Glutamatergic neuron (in vitro differentiated cells): ENCODE measurements at regions not wholly inside any gene's neighbourhood (a gene's known extent, or its start where the extent isn't known, plus 50 kb on each side); places are given as distances from the start of the nearest gene placed in this dataset.

Experiments used
- DNase-seq: peaks from one replicate; pipeline ENCODE4 v3.0.0; 2022
- H3K27ac Mint-ChIP-seq: one replicate; pipeline ENCODE4 v1.8.0; 2020; ENCODE audit warnings: mild to moderate bottlenecking, mixed read lengths, inconsistent platforms; ENCODE audit not compliant: unreplicated experiment
- H3K27me3 Mint-ChIP-seq: one replicate; pipeline ENCODE4 v1.8.0; 2020; ENCODE audit warnings: mild to moderate bottlenecking, moderate library complexity, mixed read lengths, inconsistent platforms; ENCODE audit not compliant: unreplicated experiment
- H3K36me3 Mint-ChIP-seq: one replicate; pipeline ENCODE4 v1.8.0; 2020; ENCODE audit warnings: mild to moderate bottlenecking, mixed read lengths, inconsistent platforms; ENCODE audit not compliant: unreplicated experiment
- H3K4me1 Mint-ChIP-seq: one replicate; pipeline ENCODE4 v1.8.0; 2020; ENCODE audit warnings: mild to moderate bottlenecking, low read depth, mixed read lengths, inconsistent platforms; ENCODE audit not compliant: unreplicated experiment
- H3K4me3 Mint-ChIP-seq: one replicate; pipeline ENCODE4 v1.8.0; 2020; ENCODE audit warnings: mild to moderate bottlenecking, mixed read lengths, inconsistent platforms; ENCODE audit not compliant: unreplicated experiment
- H3K9me3 Mint-ChIP-seq: one replicate; pipeline ENCODE4 v1.8.0; 2020; ENCODE audit warnings: mild to moderate bottlenecking, moderate library complexity, mixed read lengths, inconsistent platforms; ENCODE audit not compliant: unreplicated experiment
- TF ChIP-seq, protein P1 (sequence below): fragments of 200-600 bp; sonication (generic); IDR thresholded peaks from one replicate; pipeline ENCODE4 v1.5.0; 2021; ENCODE audit not compliant: partially characterized antibody, unreplicated experiment

DNA sequence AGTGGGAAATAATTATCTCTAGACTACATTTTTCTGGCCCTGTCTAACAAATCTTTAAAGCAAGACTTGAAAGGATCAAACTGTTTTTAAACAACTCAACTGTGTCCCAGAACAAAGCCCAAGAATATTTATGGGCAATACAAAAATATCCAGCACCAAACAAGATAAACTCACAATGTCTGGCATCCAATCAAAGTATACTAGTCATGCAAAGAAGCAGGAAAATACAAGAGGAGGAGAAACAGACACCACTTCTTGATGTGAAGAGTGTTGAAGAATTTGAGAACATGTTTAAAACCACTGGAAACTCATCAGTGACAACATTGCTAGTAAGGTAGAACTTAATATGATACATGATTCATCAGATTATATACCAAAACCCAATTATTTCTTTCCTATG lies 66.1 kb upstream of the CDC42EP3 start:
- Mint-ChIP-seq H3K36me3 (no peaks in the 10 kb centered on the region), H3K4me1 (peaks cover 28% of the 10 kb centered on the region), H3K4me3 (no peak overlapping the region), H3K27ac (no peak overlapping the region), H3K27me3 (no peaks in the 10 kb centered on the region), H3K9me3 (no peaks in the 10 kb centered on the region)
- DNase-seq, result no peak
- TF ChIP-seq, protein P1, sequence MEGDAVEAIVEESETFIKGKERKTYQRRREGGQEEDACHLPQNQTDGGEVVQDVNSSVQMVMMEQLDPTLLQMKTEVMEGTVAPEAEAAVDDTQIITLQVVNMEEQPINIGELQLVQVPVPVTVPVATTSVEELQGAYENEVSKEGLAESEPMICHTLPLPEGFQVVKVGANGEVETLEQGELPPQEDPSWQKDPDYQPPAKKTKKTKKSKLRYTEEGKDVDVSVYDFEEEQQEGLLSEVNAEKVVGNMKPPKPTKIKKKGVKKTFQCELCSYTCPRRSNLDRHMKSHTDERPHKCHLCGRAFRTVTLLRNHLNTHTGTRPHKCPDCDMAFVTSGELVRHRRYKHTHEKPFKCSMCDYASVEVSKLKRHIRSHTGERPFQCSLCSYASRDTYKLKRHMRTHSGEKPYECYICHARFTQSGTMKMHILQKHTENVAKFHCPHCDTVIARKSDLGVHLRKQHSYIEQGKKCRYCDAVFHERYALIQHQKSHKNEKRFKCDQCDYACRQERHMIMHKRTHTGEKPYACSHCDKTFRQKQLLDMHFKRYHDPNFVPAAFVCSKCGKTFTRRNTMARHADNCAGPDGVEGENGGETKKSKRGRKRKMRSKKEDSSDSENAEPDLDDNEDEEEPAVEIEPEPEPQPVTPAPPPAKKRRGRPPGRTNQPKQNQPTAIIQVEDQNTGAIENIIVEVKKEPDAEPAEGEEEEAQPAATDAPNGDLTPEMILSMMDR, result no peak

DNA sequence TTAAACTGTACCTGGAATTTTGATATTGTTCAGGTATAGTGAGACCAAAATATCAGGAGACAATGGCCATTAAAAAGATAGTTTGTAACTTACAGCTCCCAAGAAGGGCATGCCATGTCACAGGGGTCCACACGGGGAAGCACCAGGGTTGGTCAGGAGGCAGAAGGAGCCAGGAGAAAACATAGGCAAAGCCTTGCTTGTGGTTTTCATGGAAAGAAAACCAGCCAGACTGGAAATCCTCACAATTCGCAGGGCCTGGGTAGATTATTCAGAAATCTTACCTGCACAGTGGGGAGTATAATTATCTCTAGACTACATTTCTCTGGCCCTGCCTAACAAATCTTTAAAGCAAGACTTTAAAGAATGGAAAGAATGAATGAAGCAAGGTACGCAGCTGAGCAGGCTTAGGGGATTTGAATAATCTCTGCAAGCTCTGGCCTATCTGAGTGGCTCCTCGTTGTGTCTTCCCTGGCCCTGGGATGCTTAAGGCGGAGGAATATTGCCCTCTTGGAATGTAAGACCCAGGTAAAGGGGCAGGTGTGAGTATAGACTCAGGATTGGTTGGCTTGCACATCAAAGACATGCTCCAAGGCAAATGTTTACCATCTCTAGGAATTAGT lies 66.9 kb upstream of the CDC42EP3 start:
- no peak for DNase-seq
- H3K4me3 Mint-ChIP-seq, result no peak overlapping the region
- no peaks in the 10 kb centered on the region for H3K36me3 Mint-ChIP-seq
- H3K27ac Mint-ChIP-seq, result no peak overlapping the region
- H3K9me3 Mint-ChIP-seq, result no peaks in the 10 kb centered on the region
- TF ChIP-seq, protein P1, result no peak
- H3K27me3 Mint-ChIP-seq, result no peaks in the 10 kb centered on the region
- peaks cover 26% of the 10 kb centered on the region for H3K4me1 Mint-ChIP-seq

DNA sequence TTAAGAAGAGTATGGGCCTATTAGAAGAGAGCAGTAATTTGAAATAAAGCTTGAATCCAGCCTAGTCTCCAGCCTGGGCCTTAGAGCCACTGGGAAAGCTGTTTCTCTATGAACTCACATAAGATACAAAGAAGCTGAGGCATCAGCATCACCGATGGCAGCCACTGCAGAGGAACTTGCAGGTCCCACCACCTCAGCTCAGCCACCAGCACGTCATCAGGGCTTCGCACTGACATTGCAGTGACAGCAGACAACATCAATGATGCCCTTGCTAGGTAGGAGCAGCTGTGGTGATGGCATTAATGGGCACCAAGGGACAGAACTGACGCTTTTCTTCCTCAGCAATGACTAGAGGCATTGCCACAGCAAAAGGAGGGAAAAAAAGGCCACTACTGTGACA lies 67.7 kb upstream of the CDC42EP3 start:
- no peaks in the 10 kb centered on the region for H3K36me3 Mint-ChIP-seq
- no peaks in the 10 kb centered on the region for H3K27me3 Mint-ChIP-seq
- H3K9me3 Mint-ChIP-seq, result no peaks in the 10 kb centered on the region
- no peak overlapping the region for H3K4me3 Mint-ChIP-seq
- no peak overlapping the region for H3K27ac Mint-ChIP-seq
- TF ChIP-seq, protein P1, result no peak
- DNase-seq, result no peak
- H3K4me1 Mint-ChIP-seq, result peaks cover 18% of the 10 kb centered on the region

DNA sequence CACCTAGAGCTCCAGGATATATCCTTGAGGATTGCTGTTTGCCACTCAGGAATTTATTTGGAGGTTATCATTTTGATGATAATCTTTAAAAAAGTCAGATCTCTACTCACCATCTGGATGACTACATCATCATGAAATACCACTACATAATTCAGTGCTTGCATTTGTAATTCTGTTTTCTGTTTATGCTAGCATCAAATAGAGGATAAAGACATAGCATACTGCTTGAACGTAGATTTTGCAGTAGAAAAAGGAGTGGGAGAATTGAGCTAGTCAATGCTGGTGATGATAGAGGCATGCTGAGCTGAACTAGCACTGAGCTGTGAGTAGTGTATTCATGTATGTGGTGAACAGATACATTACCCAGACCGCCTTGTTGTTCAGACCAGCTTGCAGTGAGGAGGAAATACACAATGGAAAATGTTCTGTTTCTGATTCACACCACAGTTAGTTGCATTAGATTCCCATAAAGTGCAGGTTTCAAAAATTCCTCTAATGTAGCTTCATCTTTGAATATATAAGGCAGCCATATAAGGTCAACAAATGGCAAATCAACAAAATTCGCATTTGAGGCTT lies 68.8 kb upstream of the CDC42EP3 start:
- no peaks in the 10 kb centered on the region for H3K36me3 Mint-ChIP-seq
- no peak overlapping the region for H3K4me3 Mint-ChIP-seq

DNA sequence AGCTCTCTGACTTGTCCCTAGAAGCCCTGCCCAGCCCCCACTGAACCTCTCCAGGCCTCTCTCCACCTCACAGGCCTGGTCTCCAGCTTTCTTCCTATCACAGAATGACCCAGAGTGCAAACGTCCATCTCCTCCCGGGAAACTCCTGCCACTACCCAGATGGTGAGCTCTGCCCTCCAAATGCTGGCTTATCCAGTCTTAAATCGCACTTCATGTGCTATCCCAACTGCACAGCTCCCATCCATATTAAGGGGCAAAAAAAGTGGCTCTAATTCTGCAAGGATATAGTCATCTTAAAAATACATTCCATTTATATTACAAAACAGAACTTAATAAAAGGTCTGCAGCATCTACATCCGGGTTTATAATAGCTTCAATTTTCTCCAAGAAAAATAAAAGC lies 70.8 kb upstream of the CDC42EP3 start:
- H3K27ac Mint-ChIP-seq, result no peak overlapping the region

More for the DNA sequence above, 68.8 kb upstream of the CDC42EP3 start:
- Mint-ChIP-seq H3K27me3 (no peaks in the 10 kb centered on the region), H3K4me1 (peaks cover 8% of the 10 kb centered on the region), H3K9me3 (no peaks in the 10 kb centered on the region), H3K27ac (no peak overlapping the region)
- no peak for DNase-seq
- TF ChIP-seq, protein P1, result no peak

More for the DNA sequence above, 70.8 kb upstream of the CDC42EP3 start:
- no peak overlapping the region for H3K4me3 Mint-ChIP-seq
- H3K36me3 Mint-ChIP-seq, result no peaks in the 10 kb centered on the region
- H3K4me1 Mint-ChIP-seq, result peaks cover 3% of the 10 kb centered on the region
- H3K9me3 Mint-ChIP-seq, result no peaks in the 10 kb centered on the region
- no peak for DNase-seq
- TF ChIP-seq, protein P1, result no peak
- H3K27me3 Mint-ChIP-seq, result no peaks in the 10 kb centered on the region
